ENCODE measurements at regions not wholly inside any gene's neighbourhood (a gene's known extent, or its start where the extent isn't known, plus 50 kb on each side); places are given as distances from the start of the nearest gene placed in this dataset.

- no peak for TF ChIP-seq KDM5A (IDR thresholded peaks at IDR 0.05; ENCODE audit: low read length)
- no peak for TF ChIP-seq TCF12 (IDR thresholded peaks at IDR 0.05; ENCODE audit: low read depth, low read length)
- TF ChIP-seq JUND (IDR thresholded peaks at IDR 0.05; ENCODE audit: low read length), result no peak
Measured at GRCh38 chr3:63034101-63034500, 158.9 kb upstream of the CADPS start (continued).
